ENCODE measurements at regions not wholly inside any gene's neighbourhood (a gene's known extent, or its start where the extent isn't known, plus 50 kb on each side); places are given as distances from the start of the nearest gene placed in this dataset.

DNA sequence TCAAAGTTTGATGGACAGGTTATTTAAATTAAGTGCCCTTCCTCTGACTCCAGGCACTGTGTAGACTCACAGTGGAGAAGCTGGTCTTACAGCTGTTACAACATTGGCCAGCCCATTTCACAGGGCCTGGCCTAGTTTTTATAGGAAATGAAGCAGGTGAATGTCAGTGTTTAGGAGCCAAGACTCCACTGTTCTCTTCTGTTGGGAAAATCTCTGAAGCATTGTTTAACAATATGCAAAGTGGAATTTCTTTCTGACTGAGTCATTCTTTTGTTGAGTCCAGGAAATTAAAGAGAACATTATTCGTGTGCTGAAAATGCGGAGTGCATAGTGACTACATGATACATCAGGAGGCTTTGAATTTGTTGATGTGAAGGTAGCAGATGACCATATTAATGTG is 64.7 kb downstream of the ARRDC4 start:
- Mint-ChIP-seq H3K27me3 (no peaks in the 10 kb centered on the region), H3K4me1 (ENCODE audit: low read depth) (no peaks in the 10 kb centered on the region), H3K27ac (no peak overlapping the region), H3K4me3 (no peak overlapping the region), H3K36me3 (ENCODE audit: low read depth) (no peaks in the 10 kb centered on the region), H3K9me3 (peaks cover 10% of the 10 kb centered on the region)

DNA sequence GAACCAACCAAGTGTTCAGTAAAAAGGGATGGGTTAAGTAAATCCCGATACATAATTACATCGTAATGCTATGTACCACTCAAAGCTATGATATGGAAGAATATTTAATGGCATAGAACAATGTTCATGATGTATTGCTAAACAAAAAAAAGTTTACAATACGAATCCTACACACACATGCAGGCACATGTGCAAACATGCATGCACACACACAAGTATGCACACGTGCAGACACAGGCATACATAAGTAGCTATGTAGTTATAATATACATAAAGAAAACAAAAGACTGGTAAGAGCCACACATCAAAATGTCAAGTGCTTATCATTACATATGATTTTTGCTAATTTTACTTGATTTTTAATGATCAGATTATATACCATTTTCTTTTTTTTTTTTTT is 74.2 kb downstream of the ARRDC4 start:
- H3K27ac Mint-ChIP-seq = no peak overlapping the region
- peaks cover 4% of the 10 kb centered on the region for H3K27me3 Mint-ChIP-seq
- H3K9me3 Mint-ChIP-seq = no peaks in the 10 kb centered on the region
- no peak overlapping the region for H3K4me3 Mint-ChIP-seq
- H3K36me3 Mint-ChIP-seq (ENCODE audit: low read depth) = no peaks in the 10 kb centered on the region
- H3K4me1 Mint-ChIP-seq (ENCODE audit: low read depth) = no peaks in the 10 kb centered on the region

- no peaks in the 10 kb centered on the region for H3K4me1 Mint-ChIP-seq (ENCODE audit: low read depth)
- peaks cover 4% of the 10 kb centered on the region for H3K27me3 Mint-ChIP-seq
- H3K36me3 Mint-ChIP-seq (ENCODE audit: low read depth) = no peaks in the 10 kb centered on the region
- H3K9me3 Mint-ChIP-seq = no peaks in the 10 kb centered on the region
- H3K4me3 Mint-ChIP-seq = no peak overlapping the region
- no peak overlapping the region for H3K27ac Mint-ChIP-seq
Observed at GRCh38 chr15:98035134-98035533, 74.6 kb downstream of the ARRDC4 start.

GRCh38 chr15:98035577-98036010 is 75.1 kb downstream of the ARRDC4 start:
- H3K27me3 Mint-ChIP-seq = peaks cover 3% of the 10 kb centered on the region
- no peak overlapping the region for H3K27ac Mint-ChIP-seq
- H3K4me1 Mint-ChIP-seq (ENCODE audit: low read depth) = no peaks in the 10 kb centered on the region
- no peaks in the 10 kb centered on the region for H3K36me3 Mint-ChIP-seq (ENCODE audit: low read depth)
- H3K4me3 Mint-ChIP-seq = no peak overlapping the region
- H3K9me3 Mint-ChIP-seq = no peaks in the 10 kb centered on the region

DNA sequence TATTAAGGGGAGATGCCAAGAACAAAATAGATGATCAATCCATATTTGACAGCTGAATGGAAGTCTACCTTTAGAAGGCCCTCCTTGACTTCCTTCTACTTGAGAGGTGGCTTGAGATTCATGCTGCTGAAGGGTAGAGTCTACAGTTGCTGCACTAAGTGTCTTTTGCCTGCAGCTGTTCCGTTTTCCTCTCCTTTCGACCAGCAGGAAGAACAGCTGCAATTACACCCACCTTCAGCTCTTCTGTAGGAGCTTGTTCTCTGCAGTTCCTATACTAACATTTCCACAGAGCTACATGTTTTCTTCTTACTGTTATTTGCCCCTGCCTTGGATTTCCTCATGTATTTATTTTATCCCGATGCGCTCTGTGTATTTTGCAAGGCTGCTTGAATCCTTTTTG is 79.1 kb downstream of the ARRDC4 start:
- H3K27me3 Mint-ChIP-seq = no peaks in the 10 kb centered on the region
- no peaks in the 10 kb centered on the region for H3K4me1 Mint-ChIP-seq (ENCODE audit: low read depth)
- no peak overlapping the region for H3K4me3 Mint-ChIP-seq
- no peak overlapping the region for H3K27ac Mint-ChIP-seq
- H3K36me3 Mint-ChIP-seq (ENCODE audit: low read depth) = no peaks in the 10 kb centered on the region
- H3K9me3 Mint-ChIP-seq = no peaks in the 10 kb centered on the region

DNA sequence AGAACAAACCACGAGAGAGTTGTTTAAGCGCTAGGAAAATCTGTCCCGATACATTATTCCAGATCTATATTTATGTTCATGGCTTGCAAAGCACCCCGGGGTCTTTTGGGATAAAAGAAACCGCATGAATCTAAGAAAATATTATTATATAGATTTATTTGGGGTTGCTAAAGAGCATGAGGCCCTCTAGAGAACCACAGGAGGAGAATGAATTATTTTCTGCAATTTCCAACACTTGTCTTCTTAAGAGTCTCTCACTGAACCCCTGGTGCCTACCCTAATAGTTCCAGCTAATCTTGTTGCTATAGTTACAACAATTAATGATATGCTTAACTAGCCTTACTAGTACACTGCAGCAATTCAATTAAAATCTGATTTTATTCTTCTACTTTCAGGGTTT is 79.6 kb downstream of the ARRDC4 start:
- Mint-ChIP-seq H3K4me1 (ENCODE audit: low read depth) (no peaks in the 10 kb centered on the region), H3K36me3 (ENCODE audit: low read depth) (no peaks in the 10 kb centered on the region), H3K27me3 (no peaks in the 10 kb centered on the region), H3K27ac (no peak overlapping the region), H3K4me3 (no peak overlapping the region), H3K9me3 (no peaks in the 10 kb centered on the region)

GRCh38 chr15:98043160-98044014 is 82.9 kb downstream of the ARRDC4 start:
- Mint-ChIP-seq H3K4me1 (ENCODE audit: low read depth) (no peaks in the 10 kb centered on the region), H3K27ac (no peak overlapping the region), H3K4me3 (no peak overlapping the region), H3K36me3 (ENCODE audit: low read depth) (no peaks in the 10 kb centered on the region), H3K9me3 (no peaks in the 10 kb centered on the region), H3K27me3 (no peaks in the 10 kb centered on the region)

DNA sequence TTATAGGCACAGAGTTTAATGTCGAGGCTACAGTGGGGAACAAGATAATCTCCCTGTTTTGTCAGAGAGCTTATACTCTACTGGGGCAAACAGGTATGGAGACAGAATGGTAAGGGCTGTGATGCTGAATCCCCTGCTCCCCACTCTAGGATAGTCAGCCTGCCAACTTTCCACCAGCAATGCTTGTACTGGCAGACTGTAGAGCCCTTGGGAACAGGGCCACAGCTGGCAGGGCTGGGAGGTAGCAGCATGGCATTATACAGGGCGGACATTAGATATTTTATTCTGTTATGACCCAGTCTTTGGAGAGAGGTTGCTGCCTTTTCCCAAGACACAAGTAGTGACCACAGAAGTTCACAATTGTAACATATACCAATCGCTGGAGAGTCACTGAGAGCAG is 91.2 kb downstream of the ARRDC4 start:
- Mint-ChIP-seq H3K4me1 (ENCODE audit: low read depth) (no peaks in the 10 kb centered on the region), H3K36me3 (ENCODE audit: low read depth) (no peaks in the 10 kb centered on the region), H3K9me3 (peaks cover 14% of the 10 kb centered on the region), H3K4me3 (no peak overlapping the region), H3K27me3 (peaks cover 4% of the 10 kb centered on the region), H3K27ac (no peak overlapping the region)

- Mint-ChIP-seq H3K27ac (no peak overlapping the region), H3K36me3 (ENCODE audit: low read depth) (no peaks in the 10 kb centered on the region), H3K4me1 (ENCODE audit: low read depth) (no peaks in the 10 kb centered on the region), H3K27me3 (no peaks in the 10 kb centered on the region), H3K4me3 (no peak overlapping the region), H3K9me3 (peaks cover 39% of the 10 kb centered on the region)
Observed at GRCh38 chr15:98057453-98057852, 97.0 kb downstream of the ARRDC4 start.

- Mint-ChIP-seq H3K4me1 (ENCODE audit: low read depth) (no peaks in the 10 kb centered on the region), H3K9me3 (peaks cover 19% of the 10 kb centered on the region), H3K4me3 (no peak overlapping the region), H3K36me3 (ENCODE audit: low read depth) (no peaks in the 10 kb centered on the region), H3K27ac (no peak overlapping the region), H3K27me3 (peaks cover 4% of the 10 kb centered on the region)
Observed at GRCh38 chr15:98062869-98063268, 102.4 kb downstream of the ARRDC4 start.

GRCh38 chr15:98063315-98063714 is 102.8 kb downstream of the ARRDC4 start:
- H3K36me3 Mint-ChIP-seq (ENCODE audit: low read depth) = no peaks in the 10 kb centered on the region
- H3K27ac Mint-ChIP-seq = no peak overlapping the region
- peaks cover 4% of the 10 kb centered on the region for H3K27me3 Mint-ChIP-seq
- peaks cover 15% of the 10 kb centered on the region for H3K9me3 Mint-ChIP-seq
- no peak overlapping the region for H3K4me3 Mint-ChIP-seq
- H3K4me1 Mint-ChIP-seq (ENCODE audit: low read depth) = no peaks in the 10 kb centered on the region

DNA sequence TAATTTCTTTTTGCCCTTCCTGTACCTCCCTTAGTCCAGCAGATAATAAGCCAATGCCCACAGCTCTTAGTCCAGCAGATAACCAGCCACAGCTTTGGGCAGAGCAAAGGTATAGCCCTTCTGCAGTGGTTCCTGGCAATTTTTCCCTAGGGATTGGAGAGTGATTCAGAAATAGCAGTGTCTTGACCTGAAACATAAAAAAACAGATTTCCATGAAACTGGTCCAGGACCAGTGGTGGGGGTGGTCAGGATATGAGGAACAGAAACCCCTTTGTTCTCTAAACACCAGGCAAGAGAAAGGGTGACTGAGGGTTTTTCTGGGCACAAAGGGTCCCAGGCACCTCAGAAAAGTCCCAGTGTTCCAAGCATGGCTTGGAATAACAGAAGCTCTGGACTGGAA is 103.4 kb downstream of the ARRDC4 start:
- Mint-ChIP-seq H3K27me3 (peaks cover 4% of the 10 kb centered on the region), H3K4me1 (ENCODE audit: low read depth) (no peaks in the 10 kb centered on the region), H3K4me3 (no peak overlapping the region), H3K36me3 (ENCODE audit: low read depth) (no peaks in the 10 kb centered on the region), H3K27ac (no peak overlapping the region), H3K9me3 (peaks cover 10% of the 10 kb centered on the region)

DNA sequence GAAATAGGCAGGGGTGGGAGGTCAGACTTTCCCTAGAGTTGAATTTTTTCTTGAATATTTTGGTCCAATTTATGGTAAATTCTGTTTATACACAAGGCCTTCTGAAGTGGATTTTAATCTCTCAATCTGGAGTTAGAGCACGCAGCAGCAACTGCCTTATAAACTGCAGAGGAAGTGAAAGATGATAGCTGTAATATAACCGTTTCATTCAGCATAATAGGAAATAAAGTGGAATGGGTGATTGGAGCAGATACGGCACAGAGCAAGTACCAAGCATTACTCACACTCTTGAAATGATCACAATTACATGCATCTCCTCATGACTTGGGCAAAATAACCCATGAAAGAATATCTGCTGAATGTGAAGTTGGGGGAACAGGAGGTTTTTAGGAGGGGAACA is 106.8 kb downstream of the ARRDC4 start:
- Mint-ChIP-seq H3K27me3 (peaks cover 4% of the 10 kb centered on the region), H3K4me3 (no peak overlapping the region), H3K27ac (no peak overlapping the region), H3K4me1 (ENCODE audit: low read depth) (no peaks in the 10 kb centered on the region), H3K36me3 (ENCODE audit: low read depth) (no peaks in the 10 kb centered on the region), H3K9me3 (no peaks in the 10 kb centered on the region)

- Mint-ChIP-seq H3K4me1 (ENCODE audit: low read depth) (no peaks in the 10 kb centered on the region), H3K9me3 (no peaks in the 10 kb centered on the region), H3K36me3 (ENCODE audit: low read depth) (no peaks in the 10 kb centered on the region), H3K4me3 (no peak overlapping the region), H3K27ac (no peak overlapping the region), H3K27me3 (no peaks in the 10 kb centered on the region)
Observed at GRCh38 chr15:98069256-98069655, 108.8 kb downstream of the ARRDC4 start.

DNA sequence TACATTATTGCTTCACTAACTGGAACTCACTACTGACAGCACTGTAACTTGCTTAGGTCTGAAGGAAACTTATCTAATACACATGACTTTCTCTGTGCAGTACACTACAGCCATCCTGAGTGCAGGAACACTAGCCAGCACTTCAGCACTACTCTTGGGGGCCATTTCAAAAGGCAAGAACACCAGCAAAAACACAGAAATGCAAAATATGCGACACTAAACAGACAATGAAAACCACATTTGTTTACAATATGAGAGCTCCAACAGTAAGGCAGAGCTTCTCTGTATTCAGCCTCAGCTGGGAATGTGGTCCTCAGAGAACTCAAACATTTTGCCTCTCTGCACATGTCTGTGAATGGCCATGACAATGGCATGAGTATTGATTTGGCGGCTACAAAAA is 109.6 kb downstream of the ARRDC4 start:
- no peaks in the 10 kb centered on the region for H3K27me3 Mint-ChIP-seq
- no peak overlapping the region for H3K4me3 Mint-ChIP-seq
- H3K27ac Mint-ChIP-seq = no peak overlapping the region
- H3K36me3 Mint-ChIP-seq (ENCODE audit: low read depth) = no peaks in the 10 kb centered on the region
- H3K9me3 Mint-ChIP-seq = no peaks in the 10 kb centered on the region
- H3K4me1 Mint-ChIP-seq (ENCODE audit: low read depth) = no peaks in the 10 kb centered on the region

GRCh38 chr15:98071786-98072185 is 111.3 kb downstream of the ARRDC4 start:
- Mint-ChIP-seq H3K27me3 (no peaks in the 10 kb centered on the region), H3K4me3 (no peak overlapping the region), H3K9me3 (no peaks in the 10 kb centered on the region), H3K36me3 (ENCODE audit: low read depth) (no peaks in the 10 kb centered on the region), H3K4me1 (ENCODE audit: low read depth) (no peaks in the 10 kb centered on the region), H3K27ac (no peak overlapping the region)
